Gastrocnemius medialis (tissue), 4 donors: ENCODE measurements at regions not wholly inside any gene's neighbourhood (a gene's known extent, or its start where the extent isn't known, plus 50 kb on each side); places are given as distances from the start of the nearest gene placed in this dataset.

ENCODE experiments used
- ATAC-seq, 2 donors: fragments of 150-250 bp; one replicate each; pipeline ENCODE4 v1.9.1; 2016
- DNase-seq, 2 donors: peaks; one replicate each; pipeline ENCODE4 v3.0.0-alpha.2; 2019
- H3K27ac ChIP-seq, 4 donors: fragments of 200-600 bp; sonication (generic); 1 replicate in 1 of 4; 2 replicates in 3 of 4; pipeline ENCODE4 v1.5.1; 2016 to 2018; ENCODE audit warnings: mild to moderate bottlenecking in 2 of 4, moderate library complexity in 1 of 4
- H3K27me3 ChIP-seq, 3 donors: fragments of 200-600 bp; sonication (generic) in 2 of 3; 1 replicate in 1 of 3; 2 replicates in 2 of 3; pipeline versions ENCODE4 v1.5.1 to v1.6.0; 2016 to 2019; ENCODE audit warnings: mild to moderate bottlenecking in 1 of 3, moderate library complexity in 1 of 3
- H3K36me3 ChIP-seq, 2 donors: fragments of 200-600 bp; sonication (generic) in 1 of 2; one replicate each; pipeline ENCODE4 v1.5.1; 2017 to 2018
- H3K4me1 ChIP-seq, 2 donors: fragments of 200-600 bp; sonication (generic) in 1 of 2; one replicate each; pipeline ENCODE4 v1.5.1; 2016 to 2017; ENCODE audit warnings: mild to moderate bottlenecking in 2 of 2
- H3K4me3 ChIP-seq, 4 donors: fragments of 200-600 bp; sonication (generic) in 3 of 4; 1 replicate in 1 of 4; 2 replicates in 3 of 4; pipeline ENCODE4 v1.5.1; 2016 to 2019; ENCODE audit warnings: mild to moderate bottlenecking in 2 of 4
- H3K9me3 ChIP-seq, 3 donors: fragments of 200-600 bp; sonication (generic) in 2 of 3; 1 replicate in 1 of 3; 2 replicates in 2 of 3; pipeline ENCODE4 v1.5.1; 2016 to 2019
- CTCF ChIP-seq, 5 experiments: fragments of 450-650 bp in 3 of 5; fragments of 200-600 bp in 2 of 5; sonication (generic) in 2 of 5; IDR thresholded peaks in 4 of 5; conservative IDR thresholded peaks in 1 of 5; 1 replicate in 4 of 5; 2 replicates in 1 of 5; pipeline ENCODE4 v1.5.1; 2016 to 2019; ENCODE audit warnings: antibody characterized with exemption in 5 of 5, mild to moderate bottlenecking in 3 of 5, moderate library complexity in 3 of 5
- POLR2A ChIP-seq, 2 donors: fragments of 450-650 bp; IDR thresholded peaks; one replicate each; pipeline ENCODE4 v1.6.1; 2017; ENCODE audit warnings: antibody characterized with exemption in 2 of 2, mild to moderate bottlenecking in 2 of 2, moderate library complexity in 2 of 2
- in situ Hi-C, 4 donors: fragments of 200-750 bp; cut with MboI; loops; one replicate each; pipeline versions ENCODE4 v1.15.0 to v1.8.0; 2017; ENCODE audit warnings: low sequenced_read_pairs in 4 of 4
- intact Hi-C: fragments of 100-400 bp; cut with DNase I; formaldehyde crosslinking; loops from one replicate; pipeline ENCODE4 v1.15.1; 2023; ENCODE audit warnings: low total_unique reads

DNA sequence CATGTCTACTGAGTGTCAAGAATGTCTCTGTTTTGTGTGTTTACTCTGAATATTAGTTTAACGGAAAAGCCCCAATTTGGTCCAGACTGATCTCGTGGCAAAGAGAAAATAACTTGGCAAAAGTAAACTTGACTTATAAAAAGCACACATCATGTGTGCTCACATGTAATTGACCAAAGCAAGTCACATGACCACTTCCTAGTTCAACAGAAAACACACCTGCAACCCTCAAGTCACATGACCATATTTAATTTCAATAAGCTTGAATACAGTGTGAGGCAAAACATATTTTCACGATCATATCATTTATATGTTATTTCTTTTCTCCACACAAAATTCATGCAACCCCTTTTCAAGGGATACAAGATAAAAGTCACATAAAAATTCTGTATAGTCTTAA is 662.4 kb downstream of the SLITRK1 start:
- DNase-seq (no peak), ATAC-seq (no peak)
- TF ChIP-seq POLR2A (IDR thresholded peaks at IDR 0.05) (no peak), CTCF (IDR thresholded peaks at IDR 0.05 in 4 of 5, conservative IDR thresholded peaks at IDR 0.05 in 1 of 5) (no peak)
- Histone ChIP-seq H3K27me3 (no peaks in the 10 kb centered on the region), H3K9me3 (no peaks in the 10 kb centered on the region), H3K4me3 (no peak overlapping the region), H3K4me1 (no peaks in the 10 kb centered on the region), H3K36me3 (no peaks in the 10 kb centered on the region), H3K27ac (no peak overlapping the region)
- intact Hi-C loops (no loop called here), in situ Hi-C loops (no loop called here)

GRCh38 chr13:83216479-83217245 is 665.6 kb downstream of the SLITRK1 start:
- H3K27me3 ChIP-seq: no peaks in the 10 kb centered on the region
- no peak overlapping the region for H3K27ac ChIP-seq
- no peaks in the 10 kb centered on the region for H3K4me1 ChIP-seq
- TF ChIP-seq POLR2A (IDR thresholded peaks at IDR 0.05) (no peak), CTCF (IDR thresholded peaks at IDR 0.05 in 4 of 5, conservative IDR thresholded peaks at IDR 0.05 in 1 of 5) (no peak)
- H3K4me3 ChIP-seq: no peak overlapping the region
- H3K9me3 ChIP-seq: no peaks in the 10 kb centered on the region
- H3K36me3 ChIP-seq: no peaks in the 10 kb centered on the region
- in situ Hi-C loops (no loop called here), intact Hi-C loops (no loop called here)
- no peak for DNase-seq
- ATAC-seq: no peak

GRCh38 chr13:83215627-83216026 is 666.6 kb downstream of the SLITRK1 start:
- Histone ChIP-seq H3K9me3 (no peaks in the 10 kb centered on the region), H3K4me1 (no peaks in the 10 kb centered on the region), H3K27me3 (no peaks in the 10 kb centered on the region), H3K27ac (no peak overlapping the region), H3K36me3 (no peaks in the 10 kb centered on the region), H3K4me3 (no peak overlapping the region)
- ATAC-seq (no peak), DNase-seq (no peak)
- in situ Hi-C loops: no loop called here
- no peak for TF ChIP-seq POLR2A (IDR thresholded peaks at IDR 0.05)
- TF ChIP-seq CTCF (IDR thresholded peaks at IDR 0.05 in 4 of 5, conservative IDR thresholded peaks at IDR 0.05 in 1 of 5): no peak
- intact Hi-C loops: no loop called here

DNA sequence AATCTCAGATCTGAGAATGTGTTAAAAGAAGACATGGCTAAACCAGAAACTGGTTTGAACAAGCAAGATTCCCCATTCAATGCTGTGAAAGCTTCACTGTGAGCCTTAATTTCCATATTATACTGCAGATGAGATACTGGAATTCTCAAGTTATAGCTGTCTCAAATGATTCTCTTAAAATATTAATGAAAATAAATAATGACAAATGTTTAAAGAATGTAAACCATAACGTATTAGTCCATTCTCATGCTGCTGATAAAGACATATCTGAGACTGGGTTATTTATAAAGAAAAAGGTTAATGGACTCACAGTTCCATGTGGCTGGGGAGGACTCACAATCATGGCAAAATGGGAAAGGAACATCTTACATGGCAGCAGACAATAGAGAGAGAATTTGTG is 667.8 kb downstream of the SLITRK1 start:
- Histone ChIP-seq H3K4me3 (no peak overlapping the region), H3K27ac (no peak overlapping the region), H3K27me3 (no peaks in the 10 kb centered on the region), H3K4me1 (no peaks in the 10 kb centered on the region), H3K36me3 (no peaks in the 10 kb centered on the region), H3K9me3 (no peaks in the 10 kb centered on the region)
- in situ Hi-C loops: no loop called here
- ATAC-seq: no peak
- DNase-seq: no peak
- intact Hi-C loops: no loop called here
- TF ChIP-seq POLR2A (IDR thresholded peaks at IDR 0.05) (no peak), CTCF (IDR thresholded peaks at IDR 0.05 in 4 of 5, conservative IDR thresholded peaks at IDR 0.05 in 1 of 5) (no peak)

- Histone ChIP-seq H3K27ac (no peak overlapping the region), H3K4me1 (no peaks in the 10 kb centered on the region), H3K4me3 (no peak overlapping the region), H3K27me3 (no peaks in the 10 kb centered on the region), H3K9me3 (no peaks in the 10 kb centered on the region), H3K36me3 (no peaks in the 10 kb centered on the region)
- ATAC-seq (no peak), DNase-seq (no peak)
- TF ChIP-seq POLR2A (IDR thresholded peaks at IDR 0.05) (no peak), CTCF (IDR thresholded peaks at IDR 0.05 in 4 of 5, conservative IDR thresholded peaks at IDR 0.05 in 1 of 5) (no peak)
- intact Hi-C loops (no loop called here), in situ Hi-C loops (no loop called here)
These were observed 671.0 kb downstream of the SLITRK1 start for GRCh38 chr13:83211301-83211700.
